ENCODE measurements at regions not wholly inside any gene's neighbourhood (a gene's known extent, or its start where the extent isn't known, plus 50 kb on each side); places are given as distances from the start of the nearest gene placed in this dataset.
A peak's percentile ranks its signal among the peaks of the same experiment; 100 is the strongest.

DNA sequence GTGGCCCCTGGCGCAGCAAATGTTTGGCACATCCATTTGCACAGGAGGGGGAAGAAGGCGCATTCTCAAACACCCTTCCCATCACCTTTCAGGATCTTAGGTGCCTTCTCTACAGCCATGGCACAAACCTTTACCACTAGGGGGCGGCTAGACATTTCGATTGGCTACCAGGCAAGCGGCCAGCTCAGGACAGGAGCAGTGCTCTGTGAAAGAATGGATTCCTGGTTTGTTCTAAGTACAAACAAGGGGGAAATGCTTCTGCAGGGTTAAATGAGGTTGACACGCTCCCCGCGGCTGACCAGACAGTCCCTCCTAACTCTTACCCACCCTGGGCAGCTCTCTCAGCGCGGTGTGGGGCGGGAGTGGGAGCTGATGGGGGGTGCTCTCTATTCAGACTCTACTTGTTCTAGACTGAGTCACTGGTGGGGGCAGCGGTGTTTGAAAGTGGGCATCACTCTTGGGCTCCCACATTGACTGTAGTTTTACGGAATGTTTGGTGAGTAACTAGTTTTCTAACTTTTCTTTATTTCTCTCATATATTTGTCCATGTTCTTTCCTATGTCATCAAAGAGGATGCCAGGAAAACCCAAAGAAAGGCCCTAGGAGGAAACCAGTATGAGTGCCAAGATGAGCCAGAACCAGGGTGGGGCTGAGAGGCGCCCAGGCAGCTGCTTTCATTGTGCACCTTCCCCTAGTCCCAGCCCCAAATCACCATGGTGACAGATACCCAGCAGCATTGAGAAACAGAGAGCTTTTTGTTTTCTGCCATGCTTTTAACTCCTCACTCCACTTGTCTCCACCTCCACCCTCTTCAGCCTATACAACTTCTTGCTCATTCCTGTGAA, 61.4 kb upstream of the GPR158 start:
- peak; percentile 18 for DNase-seq (ENCODE audit: insufficient read length, low spot score)
- FAIRE-seq: peak; percentile 62
- no peak for TF ChIP-seq TAF1 (IDR thresholded peaks at IDR 0.05; ENCODE audit: low read depth, low read length)
- no peak for TF ChIP-seq POU2F2 (IDR thresholded peaks at IDR 0.05; ENCODE audit: low read depth, low read length)
- TF ChIP-seq POLR2A (IDR thresholded peaks at IDR 0.05; ENCODE audit: low read depth, low read length): no peak
- TF ChIP-seq PAX5 (IDR thresholded peaks at IDR 0.05; ENCODE audit: insufficient read depth, low read length, severe bottlenecking): no peak

- DNase-seq (ENCODE audit: insufficient read length, low spot score) (no peak), FAIRE-seq (no peak)
- TF ChIP-seq POLR2AphosphoS5 (IDR thresholded peaks at IDR 0.05; ENCODE audit: low read depth, low read length): no peak
- TF ChIP-seq TAF1 (IDR thresholded peaks at IDR 0.05; ENCODE audit: low read depth, low read length): no peak
- no peak for TF ChIP-seq POU2F2 (IDR thresholded peaks at IDR 0.05; ENCODE audit: low read depth, low read length)
- TF ChIP-seq SPI1 (IDR thresholded peaks at IDR 0.05; ENCODE audit: low read depth, low read length): no peak
- no peak for TF ChIP-seq POLR2A (IDR thresholded peaks at IDR 0.05; ENCODE audit: low read depth, low read length)
- TF ChIP-seq PAX5 (IDR thresholded peaks at IDR 0.05; ENCODE audit: insufficient read depth, low read length, severe bottlenecking): no peak
These were observed 60.8 kb upstream of the GPR158 start for GRCh38 chr10:25114036-25114411.

DNA sequence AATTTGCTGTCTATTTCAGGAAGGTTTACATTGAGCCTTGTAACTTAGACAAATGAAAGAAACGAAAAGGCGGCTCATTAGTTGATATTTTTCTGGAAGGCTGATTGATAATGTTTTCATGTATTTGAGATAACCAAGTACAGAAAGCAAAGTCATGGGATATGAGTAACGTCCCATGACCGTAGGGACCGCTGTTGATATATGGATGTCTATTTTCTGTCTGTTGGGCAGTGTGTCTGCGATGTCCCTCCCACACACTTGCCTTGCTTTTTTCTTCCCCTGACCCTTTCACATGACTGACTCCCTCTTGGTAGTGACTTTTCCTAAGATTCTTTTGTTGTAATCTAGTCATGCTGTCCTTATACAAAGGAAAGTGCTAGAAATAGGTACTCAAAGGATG, 57.0 kb upstream of the GPR158 start:
- FAIRE-seq (no peak), DNase-seq (ENCODE audit: insufficient read length, low spot score) (no peak)
- TF ChIP-seq POLR2AphosphoS5 (IDR thresholded peaks at IDR 0.05; ENCODE audit: low read depth, low read length) (no peak), POU2F2 (IDR thresholded peaks at IDR 0.05; ENCODE audit: low read depth, low read length) (no peak), SPI1 (IDR thresholded peaks at IDR 0.05; ENCODE audit: low read depth, low read length) (no peak), PAX5 (IDR thresholded peaks at IDR 0.05; ENCODE audit: insufficient read depth, low read length, severe bottlenecking) (no peak), POLR2A (IDR thresholded peaks at IDR 0.05; ENCODE audit: low read depth, low read length) (no peak), TAF1 (IDR thresholded peaks at IDR 0.05; ENCODE audit: low read depth, low read length) (no peak)

DNA sequence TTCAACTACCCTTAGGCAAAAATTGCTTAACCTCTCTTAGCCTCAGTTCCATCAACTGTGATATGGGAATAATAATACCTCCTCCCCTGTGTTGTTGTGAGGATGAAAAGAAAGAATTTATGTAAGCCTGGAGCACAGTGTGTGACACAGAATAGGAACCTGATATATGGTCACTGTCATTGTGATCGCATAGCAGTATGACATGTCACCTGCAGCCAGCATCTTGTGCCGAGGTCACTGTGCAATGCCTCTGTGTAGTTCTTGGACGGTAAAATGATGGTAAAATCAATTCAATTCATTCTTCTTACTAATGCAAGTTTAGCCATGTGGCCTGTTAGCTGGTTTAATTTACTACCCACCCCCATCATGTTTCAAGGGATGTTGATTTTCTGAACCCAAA, 54.6 kb upstream of the GPR158 start:
- TF ChIP-seq POU2F2 (IDR thresholded peaks at IDR 0.05; ENCODE audit: low read depth, low read length) (no peak), PAX5 (IDR thresholded peaks at IDR 0.05; ENCODE audit: insufficient read depth, low read length, severe bottlenecking) (no peak), TAF1 (IDR thresholded peaks at IDR 0.05; ENCODE audit: low read depth, low read length) (no peak), POLR2A (IDR thresholded peaks at IDR 0.05; ENCODE audit: low read depth, low read length) (no peak)
- FAIRE-seq: no peak

More for the DNA sequence above, 54.6 kb upstream of the GPR158 start:
- no peak for DNase-seq (ENCODE audit: insufficient read length, low spot score)

Data from GM12891 (cell line).